ENCODE measurements at regions not wholly inside any gene's neighbourhood (a gene's known extent, or its start where the extent isn't known, plus 50 kb on each side); places are given as distances from the start of the nearest gene placed in this dataset.

GRCh38 chr14:88089445-88089844 is 84.5 kb downstream of the GPR65 start:
- CTCF ChIA-PET (ENCODE audit: unreplicated experiment), result no interaction called here
- H3K4me3 ChIP-seq (ENCODE audit: low read depth, low read length, poor library complexity, severe bottlenecking), result no peak overlapping the region

GRCh38 chr14:88092529-88092928 is 87.6 kb downstream of the GPR65 start:
- no peak for TF ChIP-seq CTCF (conservative IDR thresholded peaks at IDR 0.05; ENCODE audit: low read length)
- TF ChIP-seq EZH2phosphoT487 (IDR thresholded peaks at IDR 0.05; ENCODE audit: borderline replicate concordance, low read depth, low read length), result no peak
- CTCF ChIA-PET (ENCODE audit: unreplicated experiment), result no interaction called here
- Histone ChIP-seq H3K4me2 (ENCODE audit: low read length) (no peak overlapping the region), H3K9me2 (ENCODE audit: insufficient read depth, low read length) (no peaks in the 10 kb centered on the region), H3K4me3 (ENCODE audit: low read depth, low read length, poor library complexity, severe bottlenecking) (no peak overlapping the region), H2AFZ (ENCODE audit: low read length) (no peak overlapping the region), H3K79me2 (ENCODE audit: insufficient read depth, low read depth, low read length) (no peaks in the 10 kb centered on the region), H3K9me3 (ENCODE audit: low read length) (no peaks in the 10 kb centered on the region), H3K36me3 (ENCODE audit: insufficient read depth, low read length) (no peaks in the 10 kb centered on the region), H4K20me1 (ENCODE audit: insufficient read depth, low read length) (no peaks in the 10 kb centered on the region), H3K27ac (ENCODE audit: low read depth, low read length, poor library complexity, severe bottlenecking) (no peak overlapping the region), H3K4me1 (ENCODE audit: insufficient read depth, low read length, poor library complexity, severe bottlenecking) (no peaks in the 10 kb centered on the region)
- POLR2A ChIA-PET, result no interaction called here
- BruUV-seq (replicated peaks), result no TSS peak
- intact Hi-C loops (cut with micrococcal nuclease; ENCODE audit: unreplicated experiment), result no loop called here
- DNase-seq (ENCODE audit: low spot score), result no peak

More at GRCh38 chr14:88089445-88089844, 84.5 kb downstream of the GPR65 start:
- H4K20me1 ChIP-seq (ENCODE audit: insufficient read depth, low read length), result no peaks in the 10 kb centered on the region
- no peak overlapping the region for H2AFZ ChIP-seq (ENCODE audit: low read length)
- H3K36me3 ChIP-seq (ENCODE audit: insufficient read depth, low read length), result no peaks in the 10 kb centered on the region
- no peak overlapping the region for H3K27ac ChIP-seq (ENCODE audit: low read depth, low read length, poor library complexity, severe bottlenecking)
- no peak for TF ChIP-seq EZH2phosphoT487 (IDR thresholded peaks at IDR 0.05; ENCODE audit: borderline replicate concordance, low read depth, low read length)
- no peak for TF ChIP-seq CTCF (conservative IDR thresholded peaks at IDR 0.05; ENCODE audit: low read length)
- H3K4me2 ChIP-seq (ENCODE audit: low read length), result no peak overlapping the region
- intact Hi-C loops (cut with micrococcal nuclease; ENCODE audit: unreplicated experiment), result no loop called here
- DNase-seq (ENCODE audit: low spot score), result no peak
- no peaks in the 10 kb centered on the region for H3K79me2 ChIP-seq (ENCODE audit: insufficient read depth, low read depth, low read length)
- H3K9me3 ChIP-seq (ENCODE audit: low read length), result no peaks in the 10 kb centered on the region
- POLR2A ChIA-PET, result interaction anchor here (0.6 to 1.2 kb wide), 2 partner anchors 21 to 94 kb away, joined by 3 read pairs; no protein-coding TSS in a partner anchor
- no peaks in the 10 kb centered on the region for H3K4me1 ChIP-seq (ENCODE audit: insufficient read depth, low read length, poor library complexity, severe bottlenecking)
- no TSS peak for BruUV-seq (replicated peaks)
- no peaks in the 10 kb centered on the region for H3K9me2 ChIP-seq (ENCODE audit: insufficient read depth, low read length)

- no peaks in the 10 kb centered on the region for H3K79me2 ChIP-seq (ENCODE audit: insufficient read depth, low read depth, low read length)
- no peaks in the 10 kb centered on the region for H3K4me1 ChIP-seq (ENCODE audit: insufficient read depth, low read length, poor library complexity, severe bottlenecking)
- H3K4me3 ChIP-seq (ENCODE audit: low read depth, low read length, poor library complexity, severe bottlenecking), result no peak overlapping the region
- H3K27ac ChIP-seq (ENCODE audit: low read depth, low read length, poor library complexity, severe bottlenecking), result no peak overlapping the region
- no peaks in the 10 kb centered on the region for H4K20me1 ChIP-seq (ENCODE audit: insufficient read depth, low read length)
- H3K36me3 ChIP-seq (ENCODE audit: insufficient read depth, low read length), result no peaks in the 10 kb centered on the region
- no peak overlapping the region for H3K4me2 ChIP-seq (ENCODE audit: low read length)
- TF ChIP-seq EZH2phosphoT487 (IDR thresholded peaks at IDR 0.05; ENCODE audit: borderline replicate concordance, low read depth, low read length), result no peak
- TF ChIP-seq CTCF (conservative IDR thresholded peaks at IDR 0.05; ENCODE audit: low read length), result no peak
- no TSS peak for BruUV-seq (replicated peaks)
- H3K9me2 ChIP-seq (ENCODE audit: insufficient read depth, low read length), result no peaks in the 10 kb centered on the region
- ChIA-PET CTCF (ENCODE audit: unreplicated experiment) (no interaction called here), POLR2A (no interaction called here)
- no peak for DNase-seq (ENCODE audit: low spot score)
- intact Hi-C loops (cut with micrococcal nuclease; ENCODE audit: unreplicated experiment), result no loop called here
- H3K9me3 ChIP-seq (ENCODE audit: low read length), result no peaks in the 10 kb centered on the region
- no peak overlapping the region for H2AFZ ChIP-seq (ENCODE audit: low read length)
These were observed 90.9 kb downstream of the GPR65 start for GRCh38 chr14:88095791-88096190.

Data from OCI-LY7 (cell line).